IMR-90 (cell line): ENCODE measurements at regions not wholly inside any gene's neighbourhood (a gene's known extent, or its start where the extent isn't known, plus 50 kb on each side); places are given as distances from the start of the nearest gene placed in this dataset.

Experiments
- ATAC-seq: fragments of 200-7000 bp; cut with Tn5 transposase; 2 replicates; pipeline ENCODE4 v1.9.1; 2020; ENCODE audit warnings: low read depth, mild to moderate bottlenecking, moderate library complexity
- BruUV-seq: library from RNA; stranded (reverse); fragments of 400-500 nt; replicated peaks from 2 replicates; lab custom pipeline; 2021; lab: Mats Ljungman, UMichigan
- CTCF ChIA-PET: fragments of 300-600 bp; formaldehyde crosslinking; extraction: SDS; loops from one replicate; lab custom pipeline; 2021; ENCODE audit warnings: antibody characterized with exemption; lab: Yijun Ruan, JAX
- POLR2A ChIA-PET: fragments of 300-600 bp; sonication (Branson Sonifier 250); formaldehyde crosslinking; loops from one replicate; lab custom pipeline; 2022; ENCODE audit warnings: antibody characterized with exemption; ENCODE audit not compliant: unreplicated experiment; lab: Charles Lee
- DNase-seq: peaks from one replicate; pipeline ENCODE4 v3.0.0; 2013
- H2AFZ ChIP-seq: replicated peaks from 2 replicates; pipeline ENCODE3; 2013; ENCODE audit warnings: low read length, mild to moderate bottlenecking; ENCODE audit not compliant: poor library complexity
- H2AK5ac ChIP-seq: 2 replicates; pipeline ENCODE4 v1.6.1; 2013; ENCODE audit warnings: low read depth, low read length, inconsistent platforms
- H2AK9ac ChIP-seq: replicated peaks from 2 replicates; pipeline ENCODE3; 2013; ENCODE audit warnings: mild to moderate bottlenecking, low read depth, low read length, moderate library complexity; ENCODE audit not compliant: poor library complexity
- H2BK120ac ChIP-seq: 2 replicates; pipeline ENCODE4 v1.6.1; 2013; ENCODE audit warnings: low read depth, low read length, inconsistent platforms
- H2BK15ac ChIP-seq: 3 replicates; pipeline ENCODE4 v1.6.1; 2013; ENCODE audit warnings: low read depth, low read length, inconsistent platforms
- H2BK20ac ChIP-seq: 2 replicates; pipeline ENCODE4 v1.6.1; 2013; ENCODE audit warnings: low read depth, mild to moderate bottlenecking, inconsistent platforms, low read length, moderate library complexity
- H2BK5ac ChIP-seq: 2 replicates; pipeline ENCODE4 v1.6.1; 2013; ENCODE audit warnings: mild to moderate bottlenecking, low read depth, low read length, inconsistent platforms; ENCODE audit not compliant: poor library complexity, severe bottlenecking
- H3K14ac ChIP-seq: replicated peaks from 2 replicates; pipeline ENCODE4 v1.6.1; 2013; ENCODE audit warnings: low read depth, low read length, inconsistent platforms
- H3K18ac ChIP-seq: 2 replicates; pipeline ENCODE4 v1.6.1; 2013; ENCODE audit warnings: low read depth, low read length, control low read depth
- H3K23ac ChIP-seq: 2 replicates; pipeline ENCODE4 v1.6.1; 2013; ENCODE audit warnings: low read depth, low read length, inconsistent platforms
- H3K27ac ChIP-seq: 2 replicates; pipeline ENCODE4 v1.5.1; 2013; ENCODE audit warnings: mild to moderate bottlenecking, control low read depth, low read length; ENCODE audit not compliant: insufficient read depth
- H3K27me3 ChIP-seq: 2 replicates; pipeline ENCODE4 v1.6.1; 2013; ENCODE audit warnings: low read length; ENCODE audit not compliant: control insufficient read depth, insufficient read depth
- H3K36me3 ChIP-seq: 2 replicates; pipeline ENCODE4 v1.6.1; 2013; ENCODE audit warnings: low read length, mixed read lengths; ENCODE audit not compliant: control insufficient read depth, insufficient read depth
- H3K4ac ChIP-seq: 2 replicates; pipeline ENCODE4 v1.6.1; 2013; ENCODE audit warnings: low read depth, low read length, inconsistent platforms
- H3K4me1 ChIP-seq: 2 replicates; pipeline ENCODE4 v1.6.1; 2013; ENCODE audit warnings: low read length, mixed read lengths; ENCODE audit not compliant: control insufficient read depth, insufficient read depth
- H3K4me2 ChIP-seq: 2 replicates; pipeline ENCODE4 v1.6.1; 2013; ENCODE audit warnings: low read depth, mild to moderate bottlenecking, control low read depth, low read length, moderate library complexity
- H3K4me3 ChIP-seq: 2 replicates; pipeline ENCODE4 v1.5.1; 2013; ENCODE audit warnings: low read depth, mild to moderate bottlenecking, control low read depth, low read length, moderate library complexity; ENCODE audit not compliant: insufficient read depth
- H3K56ac ChIP-seq: 2 replicates; pipeline ENCODE4 v1.6.1; 2013; ENCODE audit warnings: low read length, inconsistent platforms; ENCODE audit not compliant: insufficient read depth; ENCODE audit errors: extremely low read depth
- H3K79me1 ChIP-seq, 2 experiments: 2 replicates each; pipeline ENCODE4 v1.6.1; 2013; ENCODE audit warnings: low read length in 2 of 2, inconsistent platforms in 1 of 2, low read depth in 1 of 2
- H3K9ac ChIP-seq: 2 replicates; pipeline ENCODE4 v1.6.1; 2013; ENCODE audit warnings: low read depth, low read length, control low read depth
- H3K9me1 ChIP-seq: 2 replicates; pipeline ENCODE4 v1.6.1; 2013; ENCODE audit warnings: low read length, inconsistent platforms; ENCODE audit not compliant: insufficient read depth
- H3K9me3 ChIP-seq: 2 replicates; pipeline ENCODE4 v1.6.1; 2013; ENCODE audit warnings: low read length; ENCODE audit not compliant: control insufficient read depth, insufficient read depth
- H4K20me1 ChIP-seq: 2 replicates; pipeline ENCODE4 v1.6.1; 2013; ENCODE audit warnings: low read length, inconsistent platforms; ENCODE audit not compliant: insufficient read depth
- H4K5ac ChIP-seq: 2 replicates; pipeline ENCODE4 v1.6.1; 2013; ENCODE audit warnings: mild to moderate bottlenecking, low read depth, low read length, control low read depth
- H4K8ac ChIP-seq, 2 experiments: 2 replicates each; pipeline ENCODE4 v1.6.1; 2013; ENCODE audit warnings: low read depth in 2 of 2, low read length in 2 of 2, control low read depth in 1 of 2, inconsistent platforms in 1 of 2
- H4K91ac ChIP-seq: 2 replicates; pipeline ENCODE4 v1.6.1; 2013; ENCODE audit warnings: low read depth, low read length, inconsistent platforms; ENCODE audit not compliant: insufficient read depth
- BHLHE40 ChIP-seq: fragments of 150-350 bp; IDR thresholded peaks from 2 replicates; pipeline ENCODE4 v1.6.1; 2016; ENCODE audit warnings: mild to moderate bottlenecking, low read depth, low read length
- CEBPB ChIP-seq: IDR thresholded peaks from 2 replicates; pipeline ENCODE4 v1.6.1; 2012; ENCODE audit warnings: low read depth, low read length, improper control_type of control experiment
- CHD1 ChIP-seq: IDR thresholded peaks from 2 replicates; pipeline ENCODE4 v1.6.1; 2012; ENCODE audit warnings: low read depth, low read length, improper control_type of control experiment
- CTCF ChIP-seq: conservative IDR thresholded peaks from 2 replicates; pipeline ENCODE4 v1.5.1; 2012; ENCODE audit warnings: mild to moderate bottlenecking, low read depth, low read length, improper control_type of control experiment
- ELK1 ChIP-seq: fragments of 150-350 bp; IDR thresholded peaks from 2 replicates; pipeline ENCODE4 v1.6.1; 2016; ENCODE audit warnings: low read depth, mild to moderate bottlenecking, low read length, moderate library complexity, borderline replicate concordance
- MAFK ChIP-seq: IDR thresholded peaks from 2 replicates; pipeline ENCODE4 v1.6.1; 2012; ENCODE audit warnings: low read depth, low read length, improper control_type of control experiment
- MAZ ChIP-seq: IDR thresholded peaks from 2 replicates; pipeline ENCODE4 v1.6.1; 2012; ENCODE audit warnings: low read depth, mild to moderate bottlenecking, low read length, improper control_type of control experiment, moderate library complexity, borderline replicate concordance
- MXI1 ChIP-seq: IDR thresholded peaks from 2 replicates; pipeline ENCODE4 v1.6.1; 2012; ENCODE audit warnings: low read depth, mild to moderate bottlenecking, low read length, moderate library complexity, borderline replicate concordance
- NFE2L2 ChIP-seq: fragments of 150-350 bp; IDR thresholded peaks from 2 replicates; pipeline ENCODE4 v1.6.1; 2016; ENCODE audit warnings: low read depth, mild to moderate bottlenecking, low read length
- POLR2A ChIP-seq: IDR thresholded peaks from 2 replicates; pipeline ENCODE4 v1.6.1; 2012; ENCODE audit warnings: mild to moderate bottlenecking, low read depth, low read length
- RAD21 ChIP-seq: IDR thresholded peaks from 2 replicates; pipeline ENCODE4 v1.6.1; 2012; ENCODE audit warnings: low read length, improper control_type of control experiment
- RCOR1 ChIP-seq: IDR thresholded peaks from 2 replicates; pipeline ENCODE4 v1.6.1; 2012; ENCODE audit warnings: mild to moderate bottlenecking, low read length, improper control_type of control experiment; ENCODE audit not compliant: insufficient replicate concordance
- SMC3 ChIP-seq: fragments of 150-350 bp; IDR thresholded peaks from 2 replicates; pipeline ENCODE4 v1.6.1; 2016; ENCODE audit warnings: low read depth, mild to moderate bottlenecking, antibody characterized with exemption, low read length, moderate library complexity
- USF2 ChIP-seq: fragments of 150-350 bp; IDR thresholded peaks from 2 replicates; pipeline ENCODE4 v1.6.1; 2017; ENCODE audit warnings: mild to moderate bottlenecking, antibody characterized with exemption, low read length, low read depth
- WGBS, 2 experiments: methylation state at CpG; one replicate each; pipeline versions ENCODE4 v1.1.5 to v1.1.7; 2013; ENCODE audit warnings: missing lambda C conversion rate in 2 of 2; ENCODE audit not compliant: insufficient read length in 1 of 2; ENCODE audit errors: extremely low coverage in 2 of 2; 5-methylcytosine and 5-hydroxymethylcytosine counted together
- dilution Hi-C: fragments of 300-500 bp; cut with HindIII; formaldehyde crosslinking; loops from one replicate; pipeline ENCODE4 v1.14.3; 2018; ENCODE audit warnings: low sequenced_read_pairs; ENCODE audit not compliant: unreplicated experiment
- in situ Hi-C: fragments of 300-500 bp; cut with MboI; formaldehyde crosslinking; loops from 3 replicates; pipeline ENCODE4 v1.14.3; 2019; ENCODE audit warnings: low sequenced_read_pairs, inconsistent platforms, mixed read lengths
- intact Hi-C: fragments of 100-400 bp; cut with micrococcal nuclease; formaldehyde crosslinking; loops from 2 replicates; pipeline ENCODE4 v1.10.0; 2022

DNA sequence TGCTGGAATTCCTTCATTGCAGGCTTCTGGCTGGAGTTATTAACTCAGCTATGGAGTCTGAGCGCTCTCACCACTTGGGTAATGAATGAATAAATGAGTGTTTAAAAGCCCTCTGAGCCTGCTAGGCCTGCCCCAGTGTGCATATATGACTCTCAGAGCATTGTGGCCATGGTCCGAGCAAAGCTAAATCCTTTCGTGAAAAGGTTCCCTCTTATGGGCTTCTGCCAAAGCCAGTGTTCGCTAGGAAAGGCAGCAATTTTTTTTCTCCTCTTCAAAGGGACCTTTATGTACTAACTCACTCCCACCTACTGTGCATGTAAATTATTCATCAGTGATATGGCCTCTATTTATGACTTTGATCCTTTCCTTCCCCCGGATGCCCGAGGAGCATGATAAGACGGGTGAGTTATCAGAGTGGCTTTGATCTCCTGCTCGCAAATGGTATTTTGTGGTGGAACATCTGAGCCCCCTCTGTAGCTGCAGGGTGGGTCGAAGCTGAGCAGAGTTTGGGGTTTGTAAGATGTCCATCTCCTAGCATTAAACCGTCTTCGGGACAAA lies 88.6 kb downstream of the LINC00237 start:
- no peak for ATAC-seq
- dilution Hi-C loops, result no loop called here
- in situ Hi-C loops, result no loop called here
- no peak overlapping the region for H3K56ac ChIP-seq
- H3K9me3 ChIP-seq, result no peaks in the 10 kb centered on the region
- no peak overlapping the region for H2BK15ac ChIP-seq
- no peak overlapping the region for H4K91ac ChIP-seq
- no peak overlapping the region for H4K5ac ChIP-seq
- H3K14ac ChIP-seq, result no peak overlapping the region
- no peak for DNase-seq
- BruUV-seq, result no TSS peak
- no peak overlapping the region for H3K4ac ChIP-seq
- H3K4me3 ChIP-seq, result no peak overlapping the region
- no peaks in the 10 kb centered on the region for H3K36me3 ChIP-seq
- H3K27ac ChIP-seq, result no peak overlapping the region
- H2BK120ac ChIP-seq, result no peak overlapping the region
- TF ChIP-seq USF2, result no peak
- TF ChIP-seq CEBPB, result no peak
- TF ChIP-seq RCOR1, result no peak
- TF ChIP-seq POLR2A, result no peak
- TF ChIP-seq CTCF, result no peak
- TF ChIP-seq NFE2L2, result no peak
- no peak for TF ChIP-seq MXI1
- TF ChIP-seq SMC3, result no peak
- no peak for TF ChIP-seq MAFK
- TF ChIP-seq CHD1, result no peak
- TF ChIP-seq MAZ, result no peak
- TF ChIP-seq BHLHE40, result no peak
- TF ChIP-seq ELK1, result no peak
- no peak for TF ChIP-seq RAD21
- no peaks in the 10 kb centered on the region for H3K9me1 ChIP-seq
- H3K4me1 ChIP-seq, result no peaks in the 10 kb centered on the region
- H4K20me1 ChIP-seq, result no peaks in the 10 kb centered on the region
- no peak overlapping the region for H4K8ac ChIP-seq
- H3K9ac ChIP-seq, result no peak overlapping the region
- no peak overlapping the region for H3K4me2 ChIP-seq
- H2AFZ ChIP-seq, result no peak overlapping the region
- no peak overlapping the region for H2BK20ac ChIP-seq
- CTCF ChIA-PET, result no interaction called here
- no CpG with 5 or more reads among the region's 11 CpGs for WGBS, 2 experiments
- POLR2A ChIA-PET, result no interaction called here
- H3K79me1 ChIP-seq, result no peaks in the 10 kb centered on the region
- H3K23ac ChIP-seq, result no peak overlapping the region
- no peak overlapping the region for H2AK5ac ChIP-seq
- H3K27me3 ChIP-seq, result no peaks in the 10 kb centered on the region
- H2BK5ac ChIP-seq, result no peak overlapping the region
- H2AK9ac ChIP-seq, result no peak overlapping the region
- H3K18ac ChIP-seq, result no peak overlapping the region
- intact Hi-C loops, result no loop called here
